CD4-positive, alpha-beta T cell treated with Interleukin-21 for 1 hour (primary cell): ENCODE measurements at regions not wholly inside any gene's neighbourhood (a gene's known extent, or its start where the extent isn't known, plus 50 kb on each side); places are given as distances from the start of the nearest gene placed in this dataset.
"Not testable (repeated sequence)": the region's sequence is repeated elsewhere in the genome, so short reads cannot be mapped to it uniquely, and the experiment has no call there.

Experiments
- DNase-seq: peaks from one replicate; pipeline ENCODE4 v3.0.0-alpha.2; 2020

- DNase-seq, result no peak
Observed at GRCh38 chr17:63267846-63268245, 178.3 kb downstream of the CYB561 start.

GRCh38 chr17:63268827-63269226 lies 177.3 kb downstream of the CYB561 start:
- DNase-seq, result no peak

GRCh38 chr17:63270610-63271009 lies 175.5 kb downstream of the CYB561 start:
- DNase-seq, result no peak

- DNase-seq, result no peak
Observed at GRCh38 chr17:63274146-63274545, 172.0 kb downstream of the CYB561 start.

GRCh38 chr17:63275318-63275970 lies 170.7 kb downstream of the CYB561 start:
- no peak for DNase-seq

- no peak for DNase-seq
Observed at GRCh38 chr17:63275971-63276745, 169.9 kb downstream of the CYB561 start.

GRCh38 chr17:63276821-63277220 lies 169.3 kb downstream of the CYB561 start:
- DNase-seq, result no peak

- no peak for DNase-seq
Observed at GRCh38 chr17:63277629-63278028, 168.5 kb downstream of the CYB561 start.

- DNase-seq, result no peak
Observed at GRCh38 chr17:63278728-63279442, 167.2 kb downstream of the CYB561 start.

GRCh38 chr17:63279498-63280230 lies 166.4 kb downstream of the CYB561 start:
- no peak for DNase-seq

GRCh38 chr17:63282455-63282854 lies 163.7 kb downstream of the CYB561 start:
- no peak for DNase-seq

GRCh38 chr17:63285551-63285950 lies 160.6 kb downstream of the CYB561 start:
- DNase-seq, result no peak

GRCh38 chr17:63286254-63286653 lies 159.9 kb downstream of the CYB561 start:
- no peak for DNase-seq

- DNase-seq, result not testable (repeated sequence)
Observed at GRCh38 chr17:63287006-63287405, 159.1 kb downstream of the CYB561 start.

GRCh38 chr17:63289931-63290330 lies 156.2 kb downstream of the CYB561 start:
- DNase-seq, result no peak

- no peak for DNase-seq
Observed at GRCh38 chr17:63290351-63290750, 155.8 kb downstream of the CYB561 start.

GRCh38 chr17:63290784-63291183 lies 155.3 kb downstream of the CYB561 start:
- no peak for DNase-seq

- DNase-seq, result no peak
Observed at GRCh38 chr17:63291258-63291657, 154.8 kb downstream of the CYB561 start.

GRCh38 chr17:63292421-63292820 lies 153.7 kb downstream of the CYB561 start:
- no peak for DNase-seq

- no peak for DNase-seq
Observed at GRCh38 chr17:63293323-63294075, 152.6 kb downstream of the CYB561 start.

GRCh38 chr17:63294776-63295175 lies 151.3 kb downstream of the CYB561 start:
- no peak for DNase-seq

- DNase-seq, result no peak
Observed at GRCh38 chr17:63295288-63295687, 150.8 kb downstream of the CYB561 start.
